Parathyroid adenoma (tissue), 2 donors: ENCODE measurements at regions not wholly inside any gene's neighbourhood (a gene's known extent, or its start where the extent isn't known, plus 50 kb on each side); places are given as distances from the start of the nearest gene placed in this dataset.

Experiments used
- H2AFZ ChIP-seq: fragments of 300-600 bp; sonication (generic); one replicate; pipeline ENCODE4 v1.7.0; 2017; ENCODE audit warnings: antibody characterized with exemption, mild to moderate bottlenecking
- H3K27ac ChIP-seq: fragments of 300-600 bp; sonication (generic); one replicate; pipeline ENCODE4 v1.7.0; 2017
- H3K27me3 ChIP-seq: fragments of 300-600 bp; sonication (generic); one replicate; pipeline ENCODE4 v1.7.0; 2017; ENCODE audit warnings: low read length; ENCODE audit not compliant: control insufficient read depth, insufficient read depth
- H3K36me3 ChIP-seq: fragments of 300-600 bp; sonication (generic); one replicate; pipeline ENCODE4 v1.7.0; 2017; ENCODE audit warnings: low read length; ENCODE audit not compliant: control insufficient read depth, insufficient read depth
- H3K4me1 ChIP-seq: fragments of 300-600 bp; sonication (generic); one replicate; pipeline ENCODE4 v1.7.0; 2017; ENCODE audit warnings: control low read depth
- H3K4me2 ChIP-seq: fragments of 300-600 bp; sonication (generic); one replicate; pipeline ENCODE4 v1.7.0; 2017; ENCODE audit warnings: low read length
- H3K4me3 ChIP-seq: fragments of 300-600 bp; sonication (generic); one replicate; pipeline ENCODE4 v1.7.0; 2017; ENCODE audit warnings: low read depth, low read length
- H3K79me2 ChIP-seq: fragments of 300-600 bp; sonication (generic); one replicate; pipeline ENCODE4 v1.7.0; 2017; ENCODE audit warnings: control low read depth
- H3K9ac ChIP-seq: fragments of 300-600 bp; sonication (generic); one replicate; pipeline ENCODE4 v1.7.0; 2017; ENCODE audit warnings: mild to moderate bottlenecking
- H3K9me3 ChIP-seq: fragments of 300-600 bp; sonication (generic); one replicate; pipeline ENCODE4 v1.7.0; 2017; ENCODE audit warnings: low read length; ENCODE audit not compliant: control insufficient read depth
- CTCF ChIP-seq: fragments of 300-600 bp; sonication (generic); IDR thresholded peaks from one replicate; pipeline ENCODE4 v1.7.0; 2017; ENCODE audit warnings: antibody characterized with exemption, mild to moderate bottlenecking
- donor health status: primary hyperparathyroidism.

- H3K9ac ChIP-seq, result no peak overlapping the region
- H2AFZ ChIP-seq, result no peak overlapping the region
- no peaks in the 10 kb centered on the region for H3K36me3 ChIP-seq
- no peaks in the 10 kb centered on the region for H3K27me3 ChIP-seq
- H3K4me2 ChIP-seq, result no peak overlapping the region
- no peaks in the 10 kb centered on the region for H3K4me1 ChIP-seq
- no peak overlapping the region for H3K4me3 ChIP-seq
- TF ChIP-seq CTCF, result no peak
- no peaks in the 10 kb centered on the region for H3K9me3 ChIP-seq
- H3K79me2 ChIP-seq, result peaks cover 7% of the 10 kb centered on the region
- H3K27ac ChIP-seq, result no peak overlapping the region
Measured at GRCh38 chr4:37503261-37503660, 182.9 kb downstream of the RELL1 start.

- Histone ChIP-seq H3K79me2 (peaks cover 4% of the 10 kb centered on the region), H3K36me3 (no peaks in the 10 kb centered on the region), H3K4me3 (no peak overlapping the region), H3K4me2 (no peak overlapping the region), H3K4me1 (no peaks in the 10 kb centered on the region), H3K27me3 (no peaks in the 10 kb centered on the region), H3K27ac (no peak overlapping the region), H3K9me3 (no peaks in the 10 kb centered on the region), H2AFZ (no peak overlapping the region), H3K9ac (no peak overlapping the region)
- TF ChIP-seq CTCF, result no peak
Measured at GRCh38 chr4:37502070-37502469, 184.1 kb downstream of the RELL1 start.
